ENCODE measurements at regions not wholly inside any gene's neighbourhood (a gene's known extent, or its start where the extent isn't known, plus 50 kb on each side); places are given as distances from the start of the nearest gene placed in this dataset.

DNA sequence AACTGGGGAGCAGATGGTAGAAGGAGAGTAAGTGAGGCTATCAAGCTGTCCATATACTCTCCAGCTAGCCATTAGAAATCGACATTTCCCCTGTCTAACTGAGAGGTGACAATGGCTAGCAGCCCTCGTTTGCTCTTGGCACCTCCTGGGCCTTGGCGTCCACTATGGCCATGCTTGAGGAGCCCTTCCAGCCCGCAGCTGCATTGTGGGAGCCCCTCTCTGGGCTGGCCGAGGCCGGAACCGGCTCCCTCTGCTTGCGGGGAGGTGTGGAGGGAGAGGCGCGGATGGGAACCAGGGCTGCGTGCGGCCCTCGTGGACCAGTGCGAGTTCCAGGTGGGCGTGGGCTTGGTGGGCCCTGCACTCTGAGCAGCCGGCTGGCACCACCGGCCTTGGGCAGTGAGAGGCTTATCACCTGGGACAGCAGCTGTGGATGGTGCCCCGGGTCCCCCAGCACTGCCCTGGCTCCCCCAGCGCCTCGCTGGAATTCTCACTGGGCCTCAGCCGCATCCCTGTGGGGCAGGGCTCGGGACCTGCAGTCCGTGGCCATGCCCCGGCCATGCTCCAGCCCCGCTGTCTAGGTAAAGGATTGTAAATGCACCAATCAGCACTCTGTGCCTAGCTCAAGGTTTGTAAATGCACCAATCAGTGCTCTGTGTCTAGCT lies 56.2 kb upstream of the PARP1 start:
- TF ChIP-seq, protein P1, sequence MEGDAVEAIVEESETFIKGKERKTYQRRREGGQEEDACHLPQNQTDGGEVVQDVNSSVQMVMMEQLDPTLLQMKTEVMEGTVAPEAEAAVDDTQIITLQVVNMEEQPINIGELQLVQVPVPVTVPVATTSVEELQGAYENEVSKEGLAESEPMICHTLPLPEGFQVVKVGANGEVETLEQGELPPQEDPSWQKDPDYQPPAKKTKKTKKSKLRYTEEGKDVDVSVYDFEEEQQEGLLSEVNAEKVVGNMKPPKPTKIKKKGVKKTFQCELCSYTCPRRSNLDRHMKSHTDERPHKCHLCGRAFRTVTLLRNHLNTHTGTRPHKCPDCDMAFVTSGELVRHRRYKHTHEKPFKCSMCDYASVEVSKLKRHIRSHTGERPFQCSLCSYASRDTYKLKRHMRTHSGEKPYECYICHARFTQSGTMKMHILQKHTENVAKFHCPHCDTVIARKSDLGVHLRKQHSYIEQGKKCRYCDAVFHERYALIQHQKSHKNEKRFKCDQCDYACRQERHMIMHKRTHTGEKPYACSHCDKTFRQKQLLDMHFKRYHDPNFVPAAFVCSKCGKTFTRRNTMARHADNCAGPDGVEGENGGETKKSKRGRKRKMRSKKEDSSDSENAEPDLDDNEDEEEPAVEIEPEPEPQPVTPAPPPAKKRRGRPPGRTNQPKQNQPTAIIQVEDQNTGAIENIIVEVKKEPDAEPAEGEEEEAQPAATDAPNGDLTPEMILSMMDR (IDR thresholded peaks at IDR 0.05), result no peak
- TF ChIP-seq POLR2A (IDR thresholded peaks at IDR 0.05) (no peak), POLR2AphosphoS5 (IDR thresholded peaks at IDR 0.05) (no peak), EP300 (IDR thresholded peaks at IDR 0.05) (no peak)
